H9 (cell line): ENCODE measurements at regions not wholly inside any gene's neighbourhood (a gene's known extent, or its start where the extent isn't known, plus 50 kb on each side); places are given as distances from the start of the nearest gene placed in this dataset.

Source experiments
- DNase-seq: peaks from one replicate; pipeline ENCODE4 v3.0.0-alpha.2; 2017
- H2AFZ ChIP-seq: one replicate; pipeline ENCODE4 v1.6.1; 2013; ENCODE audit warnings: mild to moderate bottlenecking, low read length, control low read depth, moderate library complexity
- H2AK5ac ChIP-seq: 2 replicates; pipeline ENCODE4 v1.6.1; 2013; ENCODE audit warnings: low read length, control low read depth, mixed read lengths; ENCODE audit not compliant: insufficient read length
- H2BK120ac ChIP-seq: one replicate; pipeline ENCODE4 v1.6.1; 2013; ENCODE audit warnings: low read depth, mild to moderate bottlenecking, low read length, control low read depth, inconsistent platforms; ENCODE audit not compliant: poor library complexity, severe bottlenecking
- H2BK12ac ChIP-seq: 2 replicates; pipeline ENCODE4 v1.6.1; 2013; ENCODE audit warnings: low read length, control low read depth, mixed read lengths, low read depth; ENCODE audit not compliant: insufficient read length
- H2BK15ac ChIP-seq: 2 replicates; pipeline ENCODE4 v1.6.1; 2013; ENCODE audit warnings: low read depth, low read length, control low read depth
- H2BK20ac ChIP-seq: one replicate; pipeline ENCODE4 v1.6.1; 2013; ENCODE audit warnings: low read depth, mild to moderate bottlenecking, low read length, control low read depth, inconsistent platforms; ENCODE audit not compliant: poor library complexity, severe bottlenecking
- H2BK5ac ChIP-seq: 2 replicates; pipeline ENCODE4 v1.6.1; 2013; ENCODE audit warnings: low read length, control low read depth, mixed read lengths; ENCODE audit not compliant: insufficient read length
- H3K14ac ChIP-seq: 2 replicates; pipeline ENCODE4 v1.6.1; 2013; ENCODE audit warnings: low read length, control low read depth; ENCODE audit not compliant: insufficient read depth
- H3K18ac ChIP-seq: 2 replicates; pipeline ENCODE4 v1.6.1; 2013; ENCODE audit warnings: low read depth, mild to moderate bottlenecking, mixed read lengths, low read length, control low read depth; ENCODE audit not compliant: insufficient read length
- H3K23ac ChIP-seq: 2 replicates; pipeline ENCODE4 v1.6.1; 2013; ENCODE audit warnings: low read length, control low read depth, mixed read lengths, low read depth; ENCODE audit not compliant: insufficient read length
- H3K23me2 ChIP-seq: 2 replicates; pipeline ENCODE4 v1.6.1; 2013; ENCODE audit warnings: low read depth, mild to moderate bottlenecking, mixed read lengths, low read length, control low read depth; ENCODE audit not compliant: insufficient read length, poor library complexity, severe bottlenecking
- H3K27ac ChIP-seq: 2 replicates; pipeline ENCODE4 v1.5.1; 2013; ENCODE audit warnings: low read length, control low read depth, mixed read lengths, low read depth; ENCODE audit not compliant: insufficient read length
- H3K27me3 ChIP-seq: 2 replicates; pipeline ENCODE4 v1.6.1; 2013; ENCODE audit warnings: low read length, control low read depth, inconsistent platforms; ENCODE audit not compliant: insufficient read depth
- H3K4ac ChIP-seq: 2 replicates; pipeline ENCODE4 v1.6.1; 2013; ENCODE audit warnings: low read depth, mild to moderate bottlenecking, control low read depth, inconsistent platforms, low read length, moderate library complexity
- H3K4me1 ChIP-seq: 2 replicates; pipeline ENCODE4 v1.6.1; 2013; ENCODE audit warnings: low read length, control low read depth, inconsistent platforms; ENCODE audit not compliant: insufficient read depth
- H3K4me2 ChIP-seq: 2 replicates; pipeline ENCODE4 v1.6.1; 2013; ENCODE audit warnings: low read length, control low read depth, mixed read lengths; ENCODE audit not compliant: insufficient read length, insufficient read depth
- H3K56ac ChIP-seq: 2 replicates; pipeline ENCODE4 v1.6.1; 2013; ENCODE audit warnings: low read depth, mild to moderate bottlenecking, mixed read lengths, low read length, control low read depth; ENCODE audit not compliant: insufficient read length
- H3K79me1 ChIP-seq: 2 replicates; pipeline ENCODE4 v1.6.1; 2013; ENCODE audit warnings: low read depth, mild to moderate bottlenecking, moderate library complexity, low read length, control low read depth, inconsistent platforms; ENCODE audit not compliant: insufficient read depth, poor library complexity, severe bottlenecking
- H3K79me2 ChIP-seq: 2 replicates; pipeline ENCODE4 v1.6.1; 2013; ENCODE audit warnings: low read length, control low read depth, inconsistent platforms; ENCODE audit not compliant: insufficient read depth
- H3K9ac ChIP-seq: 2 replicates; pipeline ENCODE4 v1.6.1; 2013; ENCODE audit warnings: low read length, control low read depth, mixed read lengths; ENCODE audit not compliant: insufficient read length; ENCODE audit errors: extremely low read depth
- H3K9me3 ChIP-seq: one replicate; pipeline ENCODE4 v1.6.1; 2013; ENCODE audit warnings: low read depth, low read length, inconsistent platforms; ENCODE audit not compliant: control insufficient read depth
- H3T11ph ChIP-seq: one replicate; pipeline ENCODE4 v1.6.1; 2013; ENCODE audit warnings: mild to moderate bottlenecking, low read length, control low read depth, inconsistent platforms
- H4K20me1 ChIP-seq: one replicate; pipeline ENCODE4 v1.6.1; 2013; ENCODE audit not compliant: control insufficient read depth, insufficient read length, insufficient read depth
- H4K5ac ChIP-seq: 2 replicates; pipeline ENCODE4 v1.6.1; 2013; ENCODE audit warnings: low read depth, mild to moderate bottlenecking, mixed read lengths, low read length, control low read depth; ENCODE audit not compliant: insufficient read length
- H4K8ac ChIP-seq: replicated peaks from 2 replicates; pipeline ENCODE4 v1.6.1; 2013; ENCODE audit warnings: low read length, control low read depth, mixed read lengths, low read depth; ENCODE audit not compliant: insufficient read length
- H4K91ac ChIP-seq: 2 replicates; pipeline ENCODE4 v1.6.1; 2013; ENCODE audit warnings: low read depth, mild to moderate bottlenecking, moderate library complexity, mixed read lengths, low read length, control low read depth; ENCODE audit not compliant: insufficient read length
- H3K27ac Mint-ChIP-seq, 3 experiments: 2 replicates in 2 of 3; 3 replicates in 1 of 3; pipeline ENCODE4 v1.8.0; 2020 to 2021; ENCODE audit warnings: mixed read lengths in 3 of 3, mild to moderate bottlenecking in 1 of 3, moderate library complexity in 1 of 3
- H3K27me3 Mint-ChIP-seq: 2 replicates; pipeline ENCODE4 v1.8.0; 2021; ENCODE audit warnings: low read depth, mild to moderate bottlenecking, moderate library complexity, mixed read lengths
- H3K36me3 Mint-ChIP-seq, 3 experiments: 2 replicates in 2 of 3; 3 replicates in 1 of 3; pipeline ENCODE4 v1.8.0; 2020 to 2021; ENCODE audit warnings: low read depth in 3 of 3, mixed read lengths in 3 of 3; ENCODE audit not compliant: insufficient read depth in 1 of 3
- H3K4me1 Mint-ChIP-seq, 2 experiments: 2 replicates each; pipeline ENCODE4 v1.8.0; 2020; ENCODE audit warnings: mixed read lengths in 2 of 2
- H3K4me3 Mint-ChIP-seq, 2 experiments: 2 replicates in 1 of 2; 3 replicates in 1 of 2; pipeline ENCODE4 v1.8.0; 2020 to 2021; ENCODE audit warnings: mild to moderate bottlenecking in 2 of 2, mixed read lengths in 2 of 2, moderate library complexity in 1 of 2
- H3K9me3 Mint-ChIP-seq, 2 experiments: 2 replicates in 1 of 2; 3 replicates in 1 of 2; pipeline ENCODE4 v1.8.0; 2020; ENCODE audit warnings: mild to moderate bottlenecking in 2 of 2, mixed read lengths in 2 of 2, moderate library complexity in 1 of 2
- CTCF ChIP-seq: fragments of 200-600 bp; sonication (generic); conservative IDR thresholded peaks from 3 replicates; pipeline ENCODE4 v1.8.0; 2021; ENCODE audit warnings: antibody characterized with exemption, mild to moderate bottlenecking
- WGBS: extraction: QIAGEN DNeasy Blood & Tissue Kit; methylation state at CpG from one replicate; pipeline ENCODE4 v1.1.7; 2013; ENCODE audit warnings: missing lambda C conversion rate, low lambda C conversion rate, mixed read lengths; ENCODE audit not compliant: insufficient read length; ENCODE audit errors: extremely low coverage; 5-methylcytosine and 5-hydroxymethylcytosine counted together

DNA sequence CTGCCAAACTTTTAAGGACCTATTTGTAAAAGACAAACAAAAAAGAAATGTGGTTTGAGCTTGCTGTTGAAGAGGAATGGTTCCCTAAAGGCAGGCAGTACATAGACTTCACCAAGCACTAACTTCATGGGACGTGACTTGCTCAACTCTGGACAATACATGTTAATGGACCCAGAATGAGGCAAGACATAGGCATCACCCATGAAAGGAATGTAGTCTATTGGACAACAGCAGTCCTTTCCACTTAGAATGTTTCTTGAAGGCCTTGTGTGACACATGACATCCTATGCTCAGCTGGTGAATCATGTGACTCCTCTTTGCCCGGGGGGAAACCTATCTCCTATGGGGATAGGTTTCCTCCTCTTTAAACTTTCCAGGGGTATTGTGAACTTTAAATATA lies 246.4 kb upstream of the BLID start:
- Mint-ChIP-seq H3K27ac (no peak overlapping the region), H3K27me3 (no peaks in the 10 kb centered on the region; the same call in 1 of the 2 replicates), H3K4me1 (peaks cover 12 to 22% of the 10 kb centered on the region in 2 experiments), H3K9me3 (peaks cover 9 to 10% of the 10 kb centered on the region in 2 experiments), H3K4me3 (no peak overlapping the region), H3K36me3 (peaks cover 0 to 10% (median 6%) of the 10 kb centered on the region in 3 experiments; a peak in 5 of 7 replicates)
- no peak for TF ChIP-seq CTCF
- WGBS: no CpG with 5 or more reads among the region's 2 CpGs
- no peak overlapping the region for H3T11ph ChIP-seq
- no peaks in the 10 kb centered on the region for H3K9me3 ChIP-seq
- no peak for DNase-seq
- no peak overlapping the region for H2BK20ac ChIP-seq
- no peak overlapping the region for H3K9ac ChIP-seq
- H2BK12ac ChIP-seq: no peak overlapping the region
- H3K18ac ChIP-seq: no peak overlapping the region
- no peaks in the 10 kb centered on the region for H3K79me1 ChIP-seq
- no peak overlapping the region for H3K4ac ChIP-seq
- no peak overlapping the region for H4K8ac ChIP-seq
- no peak overlapping the region for H2AFZ ChIP-seq
- no peaks in the 10 kb centered on the region for H3K79me2 ChIP-seq
- no peak overlapping the region for H3K4me2 ChIP-seq
- H3K23ac ChIP-seq: no peak overlapping the region
- H4K5ac ChIP-seq: no peak overlapping the region
- no peak overlapping the region for H3K56ac ChIP-seq
- no peak overlapping the region for H2BK120ac ChIP-seq
- H3K4me1 ChIP-seq: no peaks in the 10 kb centered on the region; the same call in 1 of the 2 replicates
- H3K23me2 ChIP-seq: no peaks in the 10 kb centered on the region
- no peaks in the 10 kb centered on the region for H3K27me3 ChIP-seq
- no peak overlapping the region for H2BK15ac ChIP-seq
- H4K20me1 ChIP-seq: no peaks in the 10 kb centered on the region
- no peak overlapping the region for H4K91ac ChIP-seq
- no peak overlapping the region for H2AK5ac ChIP-seq
- no peak overlapping the region for H3K14ac ChIP-seq
- no peak overlapping the region for H2BK5ac ChIP-seq
- H3K27ac ChIP-seq: no peak overlapping the region
